BLaER1 (cell line): ENCODE measurements at regions not wholly inside any gene's neighbourhood (a gene's known extent, or its start where the extent isn't known, plus 50 kb on each side); places are given as distances from the start of the nearest gene placed in this dataset.

ENCODE experiments used
- H3K27ac ChIP-seq: shearing (Covaris generic); formaldehyde crosslinking; 2 replicates; pipeline ENCODE4 v1.8.1; 2022
- H3K27me3 ChIP-seq: shearing (Covaris generic); formaldehyde crosslinking; 2 replicates; pipeline ENCODE4 v1.8.1; 2022
- H3K36me3 ChIP-seq: shearing (Covaris generic); formaldehyde crosslinking; 2 replicates; pipeline ENCODE4 v1.8.1; 2022
- H3K4me1 ChIP-seq: shearing (Covaris generic); formaldehyde crosslinking; 2 replicates; pipeline ENCODE4 v1.8.1; 2022
- H3K4me2 ChIP-seq: shearing (Covaris generic); formaldehyde crosslinking; 2 replicates; pipeline ENCODE4 v1.8.1; 2022
- H3K4me3 ChIP-seq: shearing (Covaris generic); formaldehyde crosslinking; 2 replicates; pipeline ENCODE4 v1.8.1; 2022
- H3K9ac ChIP-seq: shearing (Covaris generic); formaldehyde crosslinking; 2 replicates; pipeline ENCODE4 v1.8.1; 2022
- H3K9me3 ChIP-seq: shearing (Covaris generic); formaldehyde crosslinking; 2 replicates; pipeline ENCODE4 v1.8.1; 2022
- H4K20me1 ChIP-seq: shearing (Covaris generic); formaldehyde crosslinking; 2 replicates; pipeline ENCODE4 v1.8.1; 2022
- Cebpa-rat ChIP-seq: shearing (Covaris generic); IDR thresholded peaks from 2 replicates; pipeline ENCODE4 v1.8.1; 2022

DNA sequence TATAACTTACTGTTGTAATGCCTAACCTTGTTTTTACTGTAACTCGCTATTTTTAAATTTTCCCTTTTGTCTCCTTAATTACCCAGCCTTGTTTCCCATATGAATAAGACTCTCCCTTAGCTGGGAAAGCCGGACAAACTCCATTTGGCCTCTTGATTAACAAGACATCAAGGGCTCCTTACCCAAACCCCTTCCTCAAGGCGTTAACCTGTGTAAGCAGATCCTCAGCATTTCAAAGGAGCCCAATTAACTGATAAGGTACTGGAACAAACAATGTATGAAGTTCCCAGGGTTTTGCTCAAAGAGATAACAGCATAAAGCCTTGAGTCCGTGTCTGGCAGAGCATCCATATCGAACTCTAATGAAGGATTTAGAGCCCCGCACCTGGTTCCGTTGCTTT lies 66.0 kb upstream of the SIMC1 start:
- Histone ChIP-seq H3K27ac (no peak overlapping the region), H3K9ac (no peak overlapping the region), H3K4me3 (no peak overlapping the region), H3K4me2 (no peak overlapping the region), H3K4me1 (no peaks in the 10 kb centered on the region), H3K36me3 (no peaks in the 10 kb centered on the region), H3K9me3 (no peaks in the 10 kb centered on the region), H3K27me3 (no peaks in the 10 kb centered on the region), H4K20me1 (no peaks in the 10 kb centered on the region)
- TF ChIP-seq Cebpa-rat: no peak

DNA sequence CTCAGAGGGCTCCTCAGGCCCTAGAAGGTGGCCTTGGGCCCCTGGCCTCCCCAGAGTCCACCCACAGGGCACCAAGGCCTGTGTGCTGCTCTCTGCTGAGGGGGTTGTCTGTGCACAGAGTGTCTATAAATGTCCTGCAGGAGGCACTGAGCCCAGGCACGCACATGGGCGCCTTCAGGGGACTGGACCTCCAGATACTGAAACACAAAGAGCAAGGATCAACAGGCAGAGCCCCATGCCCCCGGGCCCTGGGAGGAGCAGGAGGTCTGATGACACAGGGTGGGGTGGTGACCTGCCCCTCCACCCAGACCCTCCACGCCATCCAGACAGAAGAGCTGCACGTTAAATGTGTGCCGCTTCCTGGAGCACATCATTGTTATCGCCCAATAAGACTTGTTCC lies 64.6 kb upstream of the SIMC1 start:
- Histone ChIP-seq H3K4me1 (no peaks in the 10 kb centered on the region), H3K36me3 (no peaks in the 10 kb centered on the region), H4K20me1 (no peaks in the 10 kb centered on the region), H3K27ac (no peak overlapping the region), H3K4me2 (no peak overlapping the region), H3K27me3 (no peaks in the 10 kb centered on the region), H3K9ac (no peak overlapping the region), H3K9me3 (no peaks in the 10 kb centered on the region), H3K4me3 (no peak overlapping the region)
- no peak for TF ChIP-seq Cebpa-rat

DNA sequence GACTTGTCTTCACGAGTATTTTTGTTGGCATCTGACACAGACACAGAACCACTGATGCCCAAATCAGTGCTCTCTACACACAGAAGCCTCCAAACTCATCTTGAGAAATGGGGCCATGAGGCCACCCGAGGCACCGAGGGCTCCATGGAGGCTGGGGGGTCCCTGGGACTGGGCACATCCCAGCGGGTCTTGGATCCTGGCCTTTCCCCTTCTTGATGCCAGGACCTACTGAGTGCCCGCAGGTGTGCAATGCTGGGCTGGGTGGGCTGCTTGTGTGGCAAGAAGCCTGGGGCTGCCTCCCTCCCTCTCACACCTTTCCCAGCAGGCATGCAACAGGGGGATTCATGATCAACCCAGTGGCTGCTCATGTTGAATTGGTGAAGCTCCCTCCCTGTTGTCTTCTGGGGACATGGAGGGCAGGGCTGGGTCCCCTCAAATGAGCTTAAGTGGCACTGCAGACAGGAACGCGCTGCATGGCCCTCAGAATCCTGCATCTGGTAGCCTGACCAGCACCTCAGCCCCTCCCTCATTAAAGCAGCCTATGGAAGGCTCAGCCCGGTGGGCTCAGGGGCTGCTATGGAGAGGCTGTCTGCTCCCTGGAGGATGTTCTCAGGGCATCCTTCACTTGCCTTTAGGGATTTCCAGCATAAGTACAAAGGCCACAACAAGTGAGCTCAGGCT lies 63.7 kb upstream of the SIMC1 start:
- Histone ChIP-seq H3K4me3 (no peak overlapping the region), H3K27me3 (no peaks in the 10 kb centered on the region), H4K20me1 (no peaks in the 10 kb centered on the region), H3K4me1 (no peaks in the 10 kb centered on the region), H3K27ac (no peak overlapping the region), H3K4me2 (no peak overlapping the region), H3K36me3 (no peaks in the 10 kb centered on the region), H3K9me3 (no peaks in the 10 kb centered on the region; the same call in 1 of the 2 replicates), H3K9ac (no peak overlapping the region)
- TF ChIP-seq Cebpa-rat: no peak

DNA sequence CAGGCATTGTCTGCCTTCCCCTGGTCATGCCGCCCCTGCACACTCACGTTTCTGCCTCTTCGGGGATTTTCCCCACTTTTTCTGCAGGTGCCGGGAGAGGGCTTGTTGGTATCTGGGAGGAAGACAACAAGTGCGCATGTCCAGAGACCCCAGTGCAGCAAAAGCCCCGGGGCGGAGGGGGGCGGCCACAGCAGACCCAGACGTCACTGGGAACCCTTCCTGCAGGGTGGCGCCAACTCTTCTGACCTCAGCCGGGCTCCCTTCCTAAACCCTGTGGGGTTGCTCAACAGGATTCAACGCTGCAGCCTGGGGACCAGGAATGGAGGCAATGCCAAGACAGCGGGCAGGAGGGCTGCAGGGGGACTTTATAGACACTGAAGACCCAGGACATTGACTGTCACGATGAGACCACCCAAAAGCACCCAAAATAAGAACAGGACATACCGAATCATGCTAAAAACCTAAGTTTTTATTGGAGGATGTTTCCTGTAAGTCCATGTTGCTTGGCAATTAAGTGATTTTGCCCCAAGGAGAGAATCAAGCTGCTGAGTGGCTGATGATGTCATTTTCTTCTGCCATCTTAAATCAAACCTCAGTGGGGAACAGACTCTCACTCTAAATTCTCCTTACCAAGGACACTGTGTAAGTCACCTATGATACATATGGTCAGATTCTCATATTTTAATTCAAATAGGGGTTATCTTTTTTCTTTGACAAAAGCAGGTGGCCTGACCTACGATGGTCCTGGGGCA lies 62.9 kb upstream of the SIMC1 start:
- Histone ChIP-seq H3K9me3 (no peaks in the 10 kb centered on the region; the same call in 1 of the 2 replicates), H3K4me3 (no peak overlapping the region), H3K27me3 (no peaks in the 10 kb centered on the region), H3K4me2 (no peak overlapping the region), H3K36me3 (no peaks in the 10 kb centered on the region), H3K27ac (no peak overlapping the region), H3K4me1 (no peaks in the 10 kb centered on the region), H4K20me1 (no peaks in the 10 kb centered on the region), H3K9ac (no peak overlapping the region)
- TF ChIP-seq Cebpa-rat: no peak

DNA sequence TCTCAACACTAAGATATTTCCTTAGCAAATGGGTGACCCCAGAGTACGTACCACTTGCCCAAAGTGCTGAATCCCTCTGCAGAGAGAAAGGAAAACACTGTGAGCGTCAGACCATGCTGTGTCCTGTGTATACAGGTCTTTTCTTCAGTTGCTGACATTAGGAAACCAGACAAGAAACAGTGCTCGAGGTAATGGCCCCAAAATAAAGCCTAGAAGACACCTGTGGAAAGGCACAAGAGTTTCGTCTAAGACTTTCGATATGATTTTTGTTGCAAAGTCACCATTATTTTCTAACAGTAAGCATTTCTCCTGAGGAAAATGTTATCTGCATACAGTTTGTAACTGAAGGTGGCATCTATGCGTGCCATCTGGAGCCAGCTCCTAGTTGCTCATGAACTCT lies 62.0 kb upstream of the SIMC1 start:
- H3K9ac ChIP-seq: no peak overlapping the region
- H4K20me1 ChIP-seq: no peaks in the 10 kb centered on the region
- no peaks in the 10 kb centered on the region for H3K4me1 ChIP-seq
- no peak overlapping the region for H3K4me2 ChIP-seq
- no peak overlapping the region for H3K27ac ChIP-seq
- H3K9me3 ChIP-seq: no peaks in the 10 kb centered on the region; the same call in 1 of the 2 replicates
- no peaks in the 10 kb centered on the region for H3K36me3 ChIP-seq
- no peak overlapping the region for H3K4me3 ChIP-seq
- no peaks in the 10 kb centered on the region for H3K27me3 ChIP-seq
- no peak for TF ChIP-seq Cebpa-rat

DNA sequence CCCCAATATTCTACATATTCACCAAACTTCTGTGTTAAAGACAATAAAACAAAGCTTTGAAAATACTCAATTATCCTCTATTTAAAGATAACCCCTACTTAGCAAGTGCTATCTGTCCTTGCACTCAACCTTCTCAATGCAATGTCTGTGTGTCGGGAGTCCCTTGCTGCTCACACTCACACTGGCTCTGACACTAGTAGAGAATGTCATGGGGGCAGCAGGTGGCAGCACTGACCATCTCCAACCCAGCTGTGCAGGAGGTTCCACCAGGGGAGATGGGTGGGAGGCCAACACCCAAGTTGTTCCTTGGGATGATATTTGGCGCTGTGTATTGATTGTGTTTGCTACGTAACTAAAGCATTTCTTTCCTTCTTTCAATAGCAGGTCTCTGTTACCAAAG lies 59.4 kb upstream of the SIMC1 start:
- Histone ChIP-seq H3K9me3 (no peaks in the 10 kb centered on the region; the same call in 1 of the 2 replicates), H3K27ac (no peak overlapping the region), H4K20me1 (no peaks in the 10 kb centered on the region), H3K36me3 (no peaks in the 10 kb centered on the region), H3K27me3 (no peaks in the 10 kb centered on the region), H3K4me2 (no peak overlapping the region), H3K9ac (no peak overlapping the region), H3K4me1 (no peaks in the 10 kb centered on the region), H3K4me3 (no peak overlapping the region)
- TF ChIP-seq Cebpa-rat: no peak

DNA sequence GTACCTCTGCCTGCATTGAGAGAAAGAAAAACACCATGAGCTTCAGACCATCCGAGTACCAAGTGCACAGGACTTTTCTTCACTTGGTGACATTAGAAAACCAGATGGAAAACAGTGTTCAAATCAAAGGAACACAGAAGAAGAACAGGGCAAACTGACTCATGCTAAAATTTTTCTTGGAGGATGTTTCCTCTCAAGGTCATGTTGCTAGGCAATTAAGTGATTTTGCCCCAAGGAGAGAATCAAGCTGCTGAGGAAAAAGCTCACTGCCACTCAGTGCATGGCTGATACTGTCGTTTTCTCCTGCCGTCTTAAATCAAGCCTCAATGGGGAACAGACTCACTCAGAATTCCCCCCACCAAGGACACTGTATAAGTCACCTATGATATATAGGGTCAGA lies 57.9 kb upstream of the SIMC1 start:
- no peaks in the 10 kb centered on the region for H4K20me1 ChIP-seq
- TF ChIP-seq Cebpa-rat: no peak
- H3K4me2 ChIP-seq: no peak overlapping the region
- H3K4me1 ChIP-seq: no peaks in the 10 kb centered on the region
- no peak overlapping the region for H3K4me3 ChIP-seq
- no peak overlapping the region for H3K9ac ChIP-seq
- no peaks in the 10 kb centered on the region for H3K36me3 ChIP-seq
- H3K27ac ChIP-seq: no peak overlapping the region
- no peaks in the 10 kb centered on the region; the same call in 1 of the 2 replicates for H3K9me3 ChIP-seq
- no peaks in the 10 kb centered on the region for H3K27me3 ChIP-seq

DNA sequence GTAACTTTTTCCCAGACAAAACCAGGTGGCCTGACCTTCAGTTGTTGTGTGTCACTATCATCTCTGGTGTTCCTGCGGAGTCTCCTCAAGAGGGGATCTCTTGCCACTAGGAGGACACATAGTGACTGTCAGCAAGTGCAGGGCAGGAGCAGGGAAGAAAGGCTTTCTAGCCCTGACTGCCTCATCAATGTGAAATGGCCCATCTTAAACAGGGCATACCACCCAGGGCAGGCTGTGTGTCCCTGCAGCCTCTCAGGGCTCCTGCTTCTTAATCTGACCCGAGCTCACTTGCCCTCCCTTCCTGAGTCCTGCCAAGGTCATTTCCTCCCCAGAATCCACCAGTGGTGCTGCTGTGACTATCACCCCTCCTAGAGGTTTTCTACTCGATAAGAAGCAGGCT lies 57.4 kb upstream of the SIMC1 start:
- H3K27ac ChIP-seq: no peak overlapping the region
- H3K9ac ChIP-seq: no peak overlapping the region
- no peaks in the 10 kb centered on the region for H3K27me3 ChIP-seq
- no peak overlapping the region for H3K4me2 ChIP-seq
- TF ChIP-seq Cebpa-rat: no peak
- no peaks in the 10 kb centered on the region for H4K20me1 ChIP-seq
- no peaks in the 10 kb centered on the region for H3K36me3 ChIP-seq
- H3K4me3 ChIP-seq: no peak overlapping the region
- no peaks in the 10 kb centered on the region for H3K4me1 ChIP-seq
- no peaks in the 10 kb centered on the region; the same call in 1 of the 2 replicates for H3K9me3 ChIP-seq

DNA sequence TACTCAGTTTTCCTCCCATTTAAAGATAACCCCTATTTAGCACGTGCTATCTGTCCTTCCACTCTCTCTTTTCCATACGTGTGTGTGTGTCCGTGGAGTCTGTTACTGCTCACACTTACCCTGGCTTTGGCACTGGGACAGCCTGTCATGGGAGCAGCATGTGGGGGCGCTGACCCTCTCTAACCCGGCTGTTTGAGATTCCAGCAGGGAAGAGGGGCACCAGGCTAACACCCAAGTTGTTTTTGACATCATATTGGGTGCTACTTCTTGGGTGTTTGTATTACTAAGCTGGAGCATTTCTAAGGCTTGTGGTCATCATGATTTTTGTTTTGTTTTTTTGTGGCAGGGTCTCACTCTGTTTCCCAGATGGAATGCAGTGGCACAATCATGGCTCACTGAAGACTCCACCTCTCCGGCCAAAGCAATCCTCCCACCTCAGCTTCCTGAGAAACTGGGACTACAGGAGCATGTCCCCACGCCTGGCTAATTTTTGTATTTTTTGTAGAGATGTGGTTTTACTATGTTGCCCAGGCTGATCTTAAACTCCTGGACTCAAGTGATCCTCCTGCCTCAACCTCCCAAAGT lies 56.9 kb upstream of the SIMC1 start:
- no peaks in the 10 kb centered on the region; the same call in 1 of the 2 replicates for H3K9me3 ChIP-seq
- no peaks in the 10 kb centered on the region for H3K4me1 ChIP-seq
- no peak overlapping the region for H3K9ac ChIP-seq
- no peaks in the 10 kb centered on the region for H3K36me3 ChIP-seq
- H3K27me3 ChIP-seq: no peaks in the 10 kb centered on the region
- H4K20me1 ChIP-seq: no peaks in the 10 kb centered on the region
- no peak overlapping the region for H3K4me3 ChIP-seq
- no peak overlapping the region for H3K4me2 ChIP-seq
- H3K27ac ChIP-seq: no peak overlapping the region
- TF ChIP-seq Cebpa-rat: no peak

DNA sequence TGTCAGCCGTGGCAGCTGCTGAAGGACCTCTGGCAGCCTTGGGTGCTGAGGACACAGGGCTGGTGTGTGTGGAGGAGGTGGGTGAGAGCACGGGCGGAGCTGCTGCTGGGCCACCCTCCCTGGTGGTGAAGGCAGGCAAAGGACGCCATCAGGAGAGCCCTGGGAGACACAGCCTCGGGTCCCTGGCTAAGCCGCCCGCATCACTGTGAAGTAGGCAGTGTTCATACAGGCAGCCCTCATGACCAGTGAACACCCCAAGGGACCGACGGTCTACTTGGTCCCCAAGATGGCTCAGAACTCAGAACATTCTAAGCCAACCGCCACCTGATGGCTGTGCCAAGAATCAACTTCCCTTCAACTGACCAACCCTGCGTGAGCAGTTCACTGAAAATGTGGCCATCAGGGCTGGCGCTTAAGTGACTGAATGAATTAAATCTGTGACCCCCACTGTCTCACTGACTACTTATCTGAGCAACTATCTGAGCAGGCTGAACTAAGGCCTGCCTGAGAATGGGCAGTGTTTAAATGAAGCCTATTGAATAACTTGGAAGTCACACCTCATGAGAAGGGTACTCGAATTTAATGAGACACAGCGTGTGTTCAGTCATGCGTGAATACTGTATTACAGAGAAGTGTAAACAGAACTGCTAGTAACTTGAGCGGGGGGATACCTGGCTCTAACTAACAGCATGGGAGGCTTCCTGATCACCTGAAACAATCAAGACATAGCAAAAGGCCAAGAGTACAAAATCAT lies 54.7 kb upstream of the SIMC1 start:
- TF ChIP-seq Cebpa-rat: no peak
- Histone ChIP-seq H3K9ac (no peak overlapping the region), H3K36me3 (no peaks in the 10 kb centered on the region)

More for the DNA sequence above, 54.7 kb upstream of the SIMC1 start:
- Histone ChIP-seq H4K20me1 (no peaks in the 10 kb centered on the region), H3K9me3 (no peaks in the 10 kb centered on the region; the same call in 1 of the 2 replicates), H3K4me2 (no peak overlapping the region), H3K4me3 (no peak overlapping the region), H3K27ac (no peak overlapping the region), H3K27me3 (no peaks in the 10 kb centered on the region), H3K4me1 (no peaks in the 10 kb centered on the region)
